ENCODE measurements at regions not wholly inside any gene's neighbourhood (a gene's known extent, or its start where the extent isn't known, plus 50 kb on each side); places are given as distances from the start of the nearest gene placed in this dataset.
"Not testable (repeated sequence)": the region's sequence is repeated elsewhere in the genome, so short reads cannot be mapped to it uniquely, and the experiment has no call there.

DNA sequence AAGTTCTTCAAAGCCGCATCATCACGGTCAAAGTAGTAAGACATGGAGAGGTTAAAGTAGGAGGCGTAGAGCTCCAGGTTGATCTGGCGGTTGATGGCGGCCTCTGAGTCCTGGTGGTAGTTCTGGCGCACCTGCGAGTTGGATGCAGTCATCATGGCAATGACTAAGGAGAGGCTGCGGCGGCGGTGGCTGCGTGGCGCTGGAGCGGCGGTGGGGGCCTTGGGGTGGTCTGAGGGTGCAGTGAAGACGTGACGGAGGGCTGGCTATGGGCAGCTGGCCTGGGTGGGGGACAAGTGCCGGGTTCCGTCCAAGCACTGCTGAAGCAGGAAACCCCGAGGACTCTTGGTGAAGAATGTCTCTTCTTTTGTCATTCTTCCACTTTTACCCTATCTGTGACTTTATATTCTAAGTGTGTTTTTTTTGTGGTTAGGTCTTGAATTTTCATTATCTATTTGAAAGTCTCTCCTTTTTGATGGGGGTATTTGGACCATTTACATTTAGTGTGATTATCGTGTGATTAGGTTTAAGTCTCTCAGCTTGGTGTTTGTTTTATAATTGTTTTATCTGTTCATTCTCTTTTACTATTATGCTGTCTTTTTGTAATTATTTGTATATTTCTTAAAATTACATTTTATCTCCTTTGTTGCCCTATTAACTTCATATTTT is 94.6 kb downstream of the TFAP2B start:
- H3K9ac ChIP-seq = no peak overlapping the region
- TF ChIP-seq, protein P1, sequence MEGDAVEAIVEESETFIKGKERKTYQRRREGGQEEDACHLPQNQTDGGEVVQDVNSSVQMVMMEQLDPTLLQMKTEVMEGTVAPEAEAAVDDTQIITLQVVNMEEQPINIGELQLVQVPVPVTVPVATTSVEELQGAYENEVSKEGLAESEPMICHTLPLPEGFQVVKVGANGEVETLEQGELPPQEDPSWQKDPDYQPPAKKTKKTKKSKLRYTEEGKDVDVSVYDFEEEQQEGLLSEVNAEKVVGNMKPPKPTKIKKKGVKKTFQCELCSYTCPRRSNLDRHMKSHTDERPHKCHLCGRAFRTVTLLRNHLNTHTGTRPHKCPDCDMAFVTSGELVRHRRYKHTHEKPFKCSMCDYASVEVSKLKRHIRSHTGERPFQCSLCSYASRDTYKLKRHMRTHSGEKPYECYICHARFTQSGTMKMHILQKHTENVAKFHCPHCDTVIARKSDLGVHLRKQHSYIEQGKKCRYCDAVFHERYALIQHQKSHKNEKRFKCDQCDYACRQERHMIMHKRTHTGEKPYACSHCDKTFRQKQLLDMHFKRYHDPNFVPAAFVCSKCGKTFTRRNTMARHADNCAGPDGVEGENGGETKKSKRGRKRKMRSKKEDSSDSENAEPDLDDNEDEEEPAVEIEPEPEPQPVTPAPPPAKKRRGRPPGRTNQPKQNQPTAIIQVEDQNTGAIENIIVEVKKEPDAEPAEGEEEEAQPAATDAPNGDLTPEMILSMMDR (conservative IDR thresholded peaks at IDR 0.05; ENCODE audit: low read depth, low read length) = no peak
- H3K36me3 ChIP-seq (ENCODE audit: insufficient read depth) = no peaks in the 10 kb centered on the region
- no peak overlapping the region for H3K4me3 ChIP-seq (IDR thresholded peaks at IDR 0.05; ENCODE audit: insufficient read depth, low read depth, low read length)
- H4K20me1 ChIP-seq (ENCODE audit: insufficient read depth) = no peaks in the 10 kb centered on the region
- no peak overlapping the region for H3K27ac ChIP-seq
- H2AFZ ChIP-seq (ENCODE audit: low read depth) = no peak overlapping the region
- H3K4me1 ChIP-seq (ENCODE audit: low read depth, poor library complexity, severe bottlenecking) = no peaks in the 10 kb centered on the region
- H3K4me2 ChIP-seq = no peak overlapping the region
- no peaks in the 10 kb centered on the region for H3K79me2 ChIP-seq (ENCODE audit: insufficient read depth, low read depth)
- H3K27me3 ChIP-seq (ENCODE audit: insufficient read depth, low read depth) = no peaks in the 10 kb centered on the region

- not testable (repeated sequence) for H3K27ac ChIP-seq; H3K4me3 ChIP-seq (IDR thresholded peaks at IDR 0.05; ENCODE audit: insufficient read depth, low read depth, low read length); H3K4me2 ChIP-seq; H3K36me3 ChIP-seq (ENCODE audit: insufficient read depth); H3K79me2 ChIP-seq (ENCODE audit: insufficient read depth, low read depth); H2AFZ ChIP-seq (ENCODE audit: low read depth); H4K20me1 ChIP-seq (ENCODE audit: insufficient read depth); H3K9ac ChIP-seq; H3K4me1 ChIP-seq (ENCODE audit: low read depth, poor library complexity, severe bottlenecking); H3K27me3 ChIP-seq (ENCODE audit: insufficient read depth, low read depth)
Observed at GRCh38 chr6:50921378-50921777, 102.7 kb downstream of the TFAP2B start.

- Histone ChIP-seq H2AFZ (ENCODE audit: low read depth) (no peak overlapping the region), H3K36me3 (ENCODE audit: insufficient read depth) (no peaks in the 10 kb centered on the region), H4K20me1 (ENCODE audit: insufficient read depth) (no peaks in the 10 kb centered on the region), H3K79me2 (ENCODE audit: insufficient read depth, low read depth) (no peaks in the 10 kb centered on the region), H3K4me2 (no peak overlapping the region), H3K4me3 (IDR thresholded peaks at IDR 0.05; ENCODE audit: insufficient read depth, low read depth, low read length) (no peak overlapping the region), H3K27me3 (ENCODE audit: insufficient read depth, low read depth) (no peaks in the 10 kb centered on the region), H3K9ac (no peak overlapping the region), H3K27ac (no peak overlapping the region), H3K4me1 (ENCODE audit: low read depth, poor library complexity, severe bottlenecking) (no peaks in the 10 kb centered on the region)
- TF ChIP-seq, protein P1 (conservative IDR thresholded peaks at IDR 0.05; ENCODE audit: low read depth, low read length) = no peak
Observed at GRCh38 chr6:50921968-50922367, 103.3 kb downstream of the TFAP2B start.

DNA sequence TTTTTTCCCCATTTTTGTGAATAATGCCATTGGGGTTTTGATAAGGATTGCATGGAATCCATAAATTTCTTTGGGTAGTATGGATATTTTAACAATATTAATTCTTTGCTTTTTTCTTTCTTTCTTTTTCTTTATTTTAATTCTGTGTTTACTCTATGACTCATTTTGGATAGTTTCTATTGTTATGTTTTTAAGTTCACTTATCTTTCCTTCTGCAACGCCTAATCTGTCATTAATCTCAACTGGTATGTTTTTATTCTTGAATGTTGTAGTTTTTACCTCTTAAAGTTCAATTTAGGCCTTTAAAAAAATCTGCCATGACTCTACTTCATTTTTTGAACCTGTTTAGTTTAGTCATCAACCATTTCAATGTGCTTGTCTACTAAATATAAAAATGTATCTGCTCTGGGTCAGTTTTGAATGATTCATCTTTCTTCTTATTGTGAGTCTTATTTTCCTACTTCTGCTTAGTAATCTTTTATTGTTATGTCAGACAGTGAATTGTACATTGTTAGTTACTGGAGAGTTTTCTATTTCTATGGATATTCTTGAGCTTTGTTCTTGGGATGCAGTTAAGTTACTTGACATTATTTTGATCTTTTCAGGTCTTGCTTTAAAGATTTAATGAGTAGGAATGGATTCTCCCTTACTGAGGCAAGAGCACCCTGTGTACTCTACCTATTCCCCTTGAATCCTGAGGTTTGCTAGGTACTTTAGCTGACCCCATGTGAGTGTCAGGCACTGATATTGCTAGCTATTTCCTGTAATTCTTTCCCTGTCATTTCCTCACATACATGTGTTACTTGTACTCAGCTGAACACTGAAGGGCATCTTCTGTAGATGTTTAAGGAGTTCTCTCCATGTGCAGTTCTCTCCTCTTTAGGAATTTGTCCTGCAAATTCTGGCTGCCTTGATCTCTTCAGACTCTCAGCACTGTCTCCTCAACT is 104.2 kb downstream of the TFAP2B start:
- Histone ChIP-seq H3K79me2 (ENCODE audit: insufficient read depth, low read depth) (no peaks in the 10 kb centered on the region), H2AFZ (ENCODE audit: low read depth) (no peak overlapping the region), H3K4me1 (ENCODE audit: low read depth, poor library complexity, severe bottlenecking) (no peaks in the 10 kb centered on the region), H3K4me2 (no peak overlapping the region), H4K20me1 (ENCODE audit: insufficient read depth) (no peaks in the 10 kb centered on the region), H3K27ac (no peak overlapping the region), H3K4me3 (IDR thresholded peaks at IDR 0.05; ENCODE audit: insufficient read depth, low read depth, low read length) (no peak overlapping the region), H3K36me3 (ENCODE audit: insufficient read depth) (no peaks in the 10 kb centered on the region), H3K27me3 (ENCODE audit: insufficient read depth, low read depth) (no peaks in the 10 kb centered on the region), H3K9ac (no peak overlapping the region)
- TF ChIP-seq, protein P1 (conservative IDR thresholded peaks at IDR 0.05; ENCODE audit: low read depth, low read length) = no peak

DNA sequence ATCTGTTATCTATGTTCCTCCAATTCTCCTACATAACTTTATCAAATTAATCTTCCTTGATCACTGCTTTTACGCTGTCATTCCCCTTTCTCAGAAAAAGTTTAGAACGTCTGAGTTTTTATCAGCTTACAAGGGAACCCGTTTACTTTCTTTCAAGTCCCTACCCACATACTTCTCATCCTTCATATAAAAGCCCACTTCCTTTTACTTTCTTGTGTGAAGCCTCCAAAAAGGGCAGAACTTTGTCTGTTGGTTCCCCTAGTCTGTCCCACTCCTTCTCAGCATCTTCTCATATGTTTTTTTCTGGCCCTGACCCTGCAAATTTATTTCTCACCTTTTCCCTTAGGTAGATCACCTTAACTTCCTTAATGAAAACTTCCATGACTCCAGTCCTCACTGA is 106.1 kb downstream of the TFAP2B start:
- Histone ChIP-seq H3K79me2 (ENCODE audit: insufficient read depth, low read depth) (no peaks in the 10 kb centered on the region), H2AFZ (ENCODE audit: low read depth) (no peak overlapping the region), H3K4me2 (no peak overlapping the region), H4K20me1 (ENCODE audit: insufficient read depth) (no peaks in the 10 kb centered on the region), H3K9ac (no peak overlapping the region), H3K27ac (no peak overlapping the region), H3K36me3 (ENCODE audit: insufficient read depth) (no peaks in the 10 kb centered on the region), H3K4me1 (ENCODE audit: low read depth, poor library complexity, severe bottlenecking) (no peaks in the 10 kb centered on the region), H3K4me3 (IDR thresholded peaks at IDR 0.05; ENCODE audit: insufficient read depth, low read depth, low read length) (no peak overlapping the region), H3K27me3 (ENCODE audit: insufficient read depth, low read depth) (no peaks in the 10 kb centered on the region)
- TF ChIP-seq, protein P1 (conservative IDR thresholded peaks at IDR 0.05; ENCODE audit: low read depth, low read length) = no peak
